Endothelial cell of umbilical vein (primary cell): ENCODE measurements at regions not wholly inside any gene's neighbourhood (a gene's known extent, or its start where the extent isn't known, plus 50 kb on each side); places are given as distances from the start of the nearest gene placed in this dataset.

Source experiments
- CTCF ChIP-seq, 2 donors: IDR thresholded peaks; 1 replicate in 1 of 2; 2 replicates in 1 of 2; pipeline ENCODE4 v1.5.1; 2011; ENCODE audit warnings: low read length in 2 of 2, mild to moderate bottlenecking in 2 of 2, moderate library complexity in 2 of 2, control low read depth in 1 of 2, inconsistent platforms in 1 of 2, low read depth in 1 of 2; ENCODE audit not compliant: insufficient read depth in 1 of 2; ENCODE audit errors: extremely low read depth in 1 of 2
- JUN ChIP-seq: IDR thresholded peaks from 2 replicates; pipeline ENCODE4 v1.6.1; 2011; ENCODE audit warnings: borderline replicate concordance, low read depth; ENCODE audit not compliant: insufficient read length, insufficient read depth
- POLR2AphosphoS5 ChIP-seq: IDR thresholded peaks from 2 replicates; pipeline ENCODE4 v1.6.1; 2012; ENCODE audit warnings: low read depth, mild to moderate bottlenecking, control low read depth, low read length, moderate library complexity; ENCODE audit not compliant: insufficient read depth

GRCh38 chr10:108049668-108050067 is 885.2 kb upstream of the SORCS1 start:
- TF ChIP-seq CTCF (IDR thresholded peaks at IDR 0.05; ENCODE audit: extremely low read depth in 1 of 2, insufficient read depth in 1 of 2, low read depth in 1 of 2, low read length in 2 of 2): no peak
- no peak for TF ChIP-seq POLR2AphosphoS5
- no peak for TF ChIP-seq JUN
